Hepatocyte (in vitro differentiated cells): ENCODE measurements at regions not wholly inside any gene's neighbourhood (a gene's known extent, or its start where the extent isn't known, plus 50 kb on each side); places are given as distances from the start of the nearest gene placed in this dataset.

Source experiments
- CTCF ChIP-seq: fragments of 200-600 bp; sonication (generic); IDR thresholded peaks from 2 replicates; pipeline ENCODE4 v1.5.1; 2016; ENCODE audit warnings: antibody characterized with exemption, mild to moderate bottlenecking; ENCODE audit not compliant: poor library complexity
- EZH2 ChIP-seq: fragments of 200-600 bp; sonication (generic); IDR thresholded peaks from 2 replicates; pipeline ENCODE4 v1.6.1; 2016; ENCODE audit warnings: antibody characterized with exemption, mild to moderate bottlenecking, borderline replicate concordance
- EZH2phosphoT487 ChIP-seq: fragments of 200-600 bp; sonication (generic); IDR thresholded peaks from one replicate; pipeline ENCODE4 v1.6.1; 2018; ENCODE audit warnings: antibody characterized with exemption, mild to moderate bottlenecking, low read depth, moderate library complexity; ENCODE audit not compliant: unreplicated experiment, severe bottlenecking

GRCh38 chr13:109401307-109401706, 385.1 kb downstream of the IRS2 start:
- TF ChIP-seq CTCF (no peak), EZH2phosphoT487 (no peak), EZH2 (no peak)
